Prostate gland (tissue), 2 donors: ENCODE measurements at regions not wholly inside any gene's neighbourhood (a gene's known extent, or its start where the extent isn't known, plus 50 kb on each side); places are given as distances from the start of the nearest gene placed in this dataset.

Experiments
- DNase-seq: peaks from one replicate; pipeline ENCODE4 v3.0.0-alpha.2; 2019; ENCODE audit warnings: low spot score
- H3K27ac ChIP-seq, 2 donors: fragments of 200-600 bp; sonication (generic); 2 replicates each; pipeline ENCODE4 v1.5.1; 2017 to 2019
- H3K27me3 ChIP-seq: fragments of 200-600 bp; sonication (generic); replicated peaks from 2 replicates; pipeline ENCODE4 v1.5.1; 2019; ENCODE audit not compliant: insufficient read depth
- H3K36me3 ChIP-seq, 2 donors: fragments of 200-600 bp; sonication (generic); 1 replicate in 1 of 2; 2 replicates in 1 of 2; pipeline versions ENCODE4 v1.5.1 to v1.8.1; 2017 to 2019
- H3K4me1 ChIP-seq: fragments of 200-600 bp; sonication (generic); replicated peaks from 2 replicates; pipeline ENCODE4 v1.5.1; 2019
- H3K4me3 ChIP-seq, 2 donors: fragments of 200-600 bp; sonication (generic); 2 replicates each; pipeline ENCODE4 v1.5.1; 2017 to 2019
- H3K9me3 ChIP-seq: fragments of 200-600 bp; sonication (generic); 2 replicates; pipeline ENCODE4 v1.5.1; 2017
- CTCF ChIP-seq, 4 experiments: fragments of 200-600 bp in 2 of 4; fragments of 450-650 bp in 2 of 4; sonication (generic) in 2 of 4; IDR thresholded peaks; 1 replicate in 3 of 4; 2 replicates in 1 of 4; pipeline ENCODE4 v1.5.1; 2016 to 2019; ENCODE audit warnings: antibody characterized with exemption in 4 of 4, mild to moderate bottlenecking in 2 of 4, moderate library complexity in 2 of 4
- POLR2A ChIP-seq: fragments of 450-650 bp; IDR thresholded peaks from one replicate; pipeline ENCODE4 v1.6.1; 2016; ENCODE audit warnings: antibody characterized with exemption, mild to moderate bottlenecking
- POLR2AphosphoS5 ChIP-seq: sonication (generic); formaldehyde crosslinking; IDR thresholded peaks from one replicate; pipeline ENCODE4 v1.6.1; 2017; ENCODE audit warnings: antibody characterized with exemption
- WGBS: methylation state at CpG from one replicate; pipeline ENCODE4 v1.1.5; 2018; 5-methylcytosine and 5-hydroxymethylcytosine counted together
- intact Hi-C: fragments of 100-400 bp; cut with DNase I; formaldehyde crosslinking; loops from one replicate; pipeline ENCODE4 v1.14.2; 2022

- Histone ChIP-seq H3K9me3 (no peaks in the 10 kb centered on the region), H3K27ac (no peak overlapping the region), H3K36me3 (no peaks in the 10 kb centered on the region), H3K4me1 (no peaks in the 10 kb centered on the region), H3K4me3 (no peak overlapping the region), H3K27me3 (no peaks in the 10 kb centered on the region)
- TF ChIP-seq POLR2A, result no peak
- no peak for TF ChIP-seq CTCF (IDR thresholded peaks at IDR 0.05)
- no peak for TF ChIP-seq POLR2AphosphoS5
- DNase-seq, result no peak
- intact Hi-C loops, result no loop called here
- 32% methylated on average over 3 of the region's 3 CpGs for WGBS
Measured at GRCh38 chr14:76280221-76280620, 95.7 kb upstream of the ESRRB start.

GRCh38 chr14:76282581-76282980 is 93.4 kb upstream of the ESRRB start:
- intact Hi-C loops, result no loop called here
- Histone ChIP-seq H3K27ac (no peak overlapping the region), H3K4me3 (no peak overlapping the region), H3K4me1 (no peaks in the 10 kb centered on the region), H3K36me3 (no peaks in the 10 kb centered on the region), H3K9me3 (no peaks in the 10 kb centered on the region), H3K27me3 (no peaks in the 10 kb centered on the region)
- 83% methylated on average over 2 of the region's 2 CpGs for WGBS
- no peak for DNase-seq
- TF ChIP-seq POLR2A (no peak), POLR2AphosphoS5 (no peak)

GRCh38 chr14:76287063-76287462 is 88.9 kb upstream of the ESRRB start:
- Histone ChIP-seq H3K27me3 (no peaks in the 10 kb centered on the region), H3K36me3 (no peaks in the 10 kb centered on the region), H3K4me1 (no peaks in the 10 kb centered on the region), H3K4me3 (no peak overlapping the region), H3K27ac (no peak overlapping the region), H3K9me3 (no peaks in the 10 kb centered on the region)
- no peak for DNase-seq
- 90% methylated on average over 1 of the region's 1 CpG for WGBS
- no peak for TF ChIP-seq POLR2AphosphoS5
- TF ChIP-seq POLR2A, result no peak
- no peak for TF ChIP-seq CTCF (IDR thresholded peaks at IDR 0.05)
- intact Hi-C loops, result no loop called here

GRCh38 chr14:76289276-76289675 is 86.7 kb upstream of the ESRRB start:
- Histone ChIP-seq H3K27ac (no peak overlapping the region), H3K4me3 (no peak overlapping the region), H3K27me3 (no peaks in the 10 kb centered on the region), H3K4me1 (no peaks in the 10 kb centered on the region), H3K9me3 (no peaks in the 10 kb centered on the region), H3K36me3 (no peaks in the 10 kb centered on the region)
- intact Hi-C loops, result no loop called here
- no peak for TF ChIP-seq CTCF (IDR thresholded peaks at IDR 0.05)
- TF ChIP-seq POLR2AphosphoS5, result no peak
- no peak for TF ChIP-seq POLR2A
- DNase-seq, result no peak
- WGBS, result 87% methylated on average over 4 of the region's 4 CpGs

GRCh38 chr14:76292561-76292960 is 83.4 kb upstream of the ESRRB start:
- Histone ChIP-seq H3K9me3 (no peaks in the 10 kb centered on the region), H3K27me3 (no peaks in the 10 kb centered on the region), H3K27ac (no peak overlapping the region), H3K4me3 (no peak overlapping the region), H3K4me1 (no peaks in the 10 kb centered on the region), H3K36me3 (no peaks in the 10 kb centered on the region)
- 92% methylated on average over 10 of the region's 10 CpGs for WGBS
- no peak for DNase-seq
- intact Hi-C loops, result no loop called here
- TF ChIP-seq CTCF (IDR thresholded peaks at IDR 0.05), result no peak
- no peak for TF ChIP-seq POLR2AphosphoS5
- TF ChIP-seq POLR2A, result no peak
